ENCODE measurements at regions not wholly inside any gene's neighbourhood (a gene's known extent, or its start where the extent isn't known, plus 50 kb on each side); places are given as distances from the start of the nearest gene placed in this dataset.

GRCh38 chr3:126266850-126267168 lies 86.4 kb upstream of the ALDH1L1 start:
- H3K27ac ChIP-seq = no peak overlapping the region

GRCh38 chr3:126266291-126266840 lies 86.0 kb upstream of the ALDH1L1 start:
- TF ChIP-seq, protein P1, sequence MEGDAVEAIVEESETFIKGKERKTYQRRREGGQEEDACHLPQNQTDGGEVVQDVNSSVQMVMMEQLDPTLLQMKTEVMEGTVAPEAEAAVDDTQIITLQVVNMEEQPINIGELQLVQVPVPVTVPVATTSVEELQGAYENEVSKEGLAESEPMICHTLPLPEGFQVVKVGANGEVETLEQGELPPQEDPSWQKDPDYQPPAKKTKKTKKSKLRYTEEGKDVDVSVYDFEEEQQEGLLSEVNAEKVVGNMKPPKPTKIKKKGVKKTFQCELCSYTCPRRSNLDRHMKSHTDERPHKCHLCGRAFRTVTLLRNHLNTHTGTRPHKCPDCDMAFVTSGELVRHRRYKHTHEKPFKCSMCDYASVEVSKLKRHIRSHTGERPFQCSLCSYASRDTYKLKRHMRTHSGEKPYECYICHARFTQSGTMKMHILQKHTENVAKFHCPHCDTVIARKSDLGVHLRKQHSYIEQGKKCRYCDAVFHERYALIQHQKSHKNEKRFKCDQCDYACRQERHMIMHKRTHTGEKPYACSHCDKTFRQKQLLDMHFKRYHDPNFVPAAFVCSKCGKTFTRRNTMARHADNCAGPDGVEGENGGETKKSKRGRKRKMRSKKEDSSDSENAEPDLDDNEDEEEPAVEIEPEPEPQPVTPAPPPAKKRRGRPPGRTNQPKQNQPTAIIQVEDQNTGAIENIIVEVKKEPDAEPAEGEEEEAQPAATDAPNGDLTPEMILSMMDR (conservative IDR thresholded peaks at IDR 0.05) = no peak
- no peak for TF ChIP-seq ZFX (IDR thresholded peaks at IDR 0.05)
- H3K27ac ChIP-seq = no peak overlapping the region

More at GRCh38 chr3:126266850-126267168, 86.4 kb upstream of the ALDH1L1 start:
- TF ChIP-seq, protein P1 (conservative IDR thresholded peaks at IDR 0.05) = no peak
- TF ChIP-seq ZFX (IDR thresholded peaks at IDR 0.05) = no peak

GRCh38 chr3:126264952-126265351 lies 84.6 kb upstream of the ALDH1L1 start:
- H3K27ac ChIP-seq = no peak overlapping the region
- TF ChIP-seq, protein P1 (conservative IDR thresholded peaks at IDR 0.05) = no peak
- TF ChIP-seq ZFX (IDR thresholded peaks at IDR 0.05) = no peak

- no peak overlapping the region for H3K27ac ChIP-seq
- TF ChIP-seq, protein P1 (conservative IDR thresholded peaks at IDR 0.05) = no peak
- no peak for TF ChIP-seq ZFX (IDR thresholded peaks at IDR 0.05)
These were observed 84.0 kb upstream of the ALDH1L1 start for GRCh38 chr3:126264381-126264780.

DNA sequence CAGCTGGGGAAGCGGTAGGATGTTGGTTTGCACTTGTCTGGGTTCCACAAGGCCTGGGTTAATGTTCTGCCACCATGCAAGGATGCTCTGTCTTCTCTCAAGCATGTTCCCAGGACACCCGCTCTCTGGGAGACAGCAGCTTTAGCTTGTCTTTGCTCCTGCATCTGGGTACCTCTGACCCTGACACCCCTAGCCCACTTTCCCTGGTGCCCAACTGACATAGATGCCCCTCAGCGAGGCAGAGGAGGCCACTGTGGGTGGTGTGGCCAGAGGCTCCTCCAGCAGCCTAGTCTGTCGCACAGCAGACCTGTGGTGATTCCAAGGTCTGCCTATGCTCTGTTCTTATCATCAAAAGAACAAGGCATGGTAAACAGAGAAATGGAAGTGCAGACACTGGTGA lies 83.6 kb upstream of the ALDH1L1 start:
- no peak for TF ChIP-seq ZFX (IDR thresholded peaks at IDR 0.05)
- TF ChIP-seq, protein P1 (conservative IDR thresholded peaks at IDR 0.05) = no peak
- no peak overlapping the region for H3K27ac ChIP-seq

DNA sequence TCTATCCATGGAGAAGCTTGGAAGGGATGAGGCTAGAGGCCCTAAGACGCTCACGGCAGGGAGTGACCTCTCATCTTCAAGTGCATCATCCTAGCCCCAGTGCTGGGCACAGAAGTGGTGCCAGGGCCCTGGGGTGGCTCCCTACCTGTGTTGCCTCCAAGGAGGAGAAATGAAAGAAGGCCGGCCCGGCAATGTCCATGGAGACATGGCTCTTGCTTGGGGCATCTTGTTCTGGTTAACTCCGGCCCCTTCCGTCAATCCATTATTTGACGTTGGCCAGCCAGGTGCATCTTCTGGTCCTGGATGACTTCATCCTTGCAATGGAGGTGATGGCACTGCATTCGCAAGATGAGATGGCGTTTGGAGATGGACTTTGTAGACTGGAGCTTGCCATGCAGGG lies 83.2 kb upstream of the ALDH1L1 start:
- no peak overlapping the region for H3K27ac ChIP-seq
- no peak for TF ChIP-seq ZFX (IDR thresholded peaks at IDR 0.05)
- TF ChIP-seq, protein P1 (conservative IDR thresholded peaks at IDR 0.05) = no peak

- H3K27ac ChIP-seq = no peak overlapping the region
- TF ChIP-seq ZFX (IDR thresholded peaks at IDR 0.05) = no peak
- TF ChIP-seq, protein P1 (conservative IDR thresholded peaks at IDR 0.05) = no peak
These were observed 81.8 kb upstream of the ALDH1L1 start for GRCh38 chr3:126262227-126262626.

Measured in C4-2B (cell line).